ENCODE measurements at regions not wholly inside any gene's neighbourhood (a gene's known extent, or its start where the extent isn't known, plus 50 kb on each side); places are given as distances from the start of the nearest gene placed in this dataset.

DNA sequence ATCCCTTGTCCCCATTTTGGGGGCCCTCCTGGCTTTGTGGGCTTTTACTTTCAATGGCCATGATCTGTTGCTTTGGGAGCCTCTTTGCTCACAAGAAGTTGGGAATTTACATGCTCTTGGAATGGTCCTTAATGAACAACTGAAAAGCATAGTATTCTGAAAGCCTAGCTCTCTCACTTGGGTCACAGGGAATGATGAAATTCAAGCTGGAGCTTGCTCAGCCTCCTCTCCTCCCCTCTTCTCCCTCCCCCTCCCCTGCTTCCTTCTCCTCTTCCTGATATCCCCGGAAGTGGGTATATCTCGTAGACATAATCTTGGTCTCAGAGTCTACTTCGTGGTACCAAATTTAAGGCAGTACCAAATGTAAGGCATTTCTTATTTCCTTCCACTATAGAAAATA, 400.6 kb upstream of the NR3C2 start (continued):
- TF ChIP-seq EZH2 (IDR thresholded peaks at IDR 0.05; ENCODE audit: low read depth, low read length, severe bottlenecking) (no peak), HDAC6 (IDR thresholded peaks at IDR 0.05; ENCODE audit: low read depth, low read length) (no peak), ASH2L (IDR thresholded peaks at IDR 0.05; ENCODE audit: low read length) (no peak), EGR1 (IDR thresholded peaks at IDR 0.05; ENCODE audit: borderline replicate concordance, low read depth, low read length) (no peak)
- TF ChIP-seq, protein P1, sequence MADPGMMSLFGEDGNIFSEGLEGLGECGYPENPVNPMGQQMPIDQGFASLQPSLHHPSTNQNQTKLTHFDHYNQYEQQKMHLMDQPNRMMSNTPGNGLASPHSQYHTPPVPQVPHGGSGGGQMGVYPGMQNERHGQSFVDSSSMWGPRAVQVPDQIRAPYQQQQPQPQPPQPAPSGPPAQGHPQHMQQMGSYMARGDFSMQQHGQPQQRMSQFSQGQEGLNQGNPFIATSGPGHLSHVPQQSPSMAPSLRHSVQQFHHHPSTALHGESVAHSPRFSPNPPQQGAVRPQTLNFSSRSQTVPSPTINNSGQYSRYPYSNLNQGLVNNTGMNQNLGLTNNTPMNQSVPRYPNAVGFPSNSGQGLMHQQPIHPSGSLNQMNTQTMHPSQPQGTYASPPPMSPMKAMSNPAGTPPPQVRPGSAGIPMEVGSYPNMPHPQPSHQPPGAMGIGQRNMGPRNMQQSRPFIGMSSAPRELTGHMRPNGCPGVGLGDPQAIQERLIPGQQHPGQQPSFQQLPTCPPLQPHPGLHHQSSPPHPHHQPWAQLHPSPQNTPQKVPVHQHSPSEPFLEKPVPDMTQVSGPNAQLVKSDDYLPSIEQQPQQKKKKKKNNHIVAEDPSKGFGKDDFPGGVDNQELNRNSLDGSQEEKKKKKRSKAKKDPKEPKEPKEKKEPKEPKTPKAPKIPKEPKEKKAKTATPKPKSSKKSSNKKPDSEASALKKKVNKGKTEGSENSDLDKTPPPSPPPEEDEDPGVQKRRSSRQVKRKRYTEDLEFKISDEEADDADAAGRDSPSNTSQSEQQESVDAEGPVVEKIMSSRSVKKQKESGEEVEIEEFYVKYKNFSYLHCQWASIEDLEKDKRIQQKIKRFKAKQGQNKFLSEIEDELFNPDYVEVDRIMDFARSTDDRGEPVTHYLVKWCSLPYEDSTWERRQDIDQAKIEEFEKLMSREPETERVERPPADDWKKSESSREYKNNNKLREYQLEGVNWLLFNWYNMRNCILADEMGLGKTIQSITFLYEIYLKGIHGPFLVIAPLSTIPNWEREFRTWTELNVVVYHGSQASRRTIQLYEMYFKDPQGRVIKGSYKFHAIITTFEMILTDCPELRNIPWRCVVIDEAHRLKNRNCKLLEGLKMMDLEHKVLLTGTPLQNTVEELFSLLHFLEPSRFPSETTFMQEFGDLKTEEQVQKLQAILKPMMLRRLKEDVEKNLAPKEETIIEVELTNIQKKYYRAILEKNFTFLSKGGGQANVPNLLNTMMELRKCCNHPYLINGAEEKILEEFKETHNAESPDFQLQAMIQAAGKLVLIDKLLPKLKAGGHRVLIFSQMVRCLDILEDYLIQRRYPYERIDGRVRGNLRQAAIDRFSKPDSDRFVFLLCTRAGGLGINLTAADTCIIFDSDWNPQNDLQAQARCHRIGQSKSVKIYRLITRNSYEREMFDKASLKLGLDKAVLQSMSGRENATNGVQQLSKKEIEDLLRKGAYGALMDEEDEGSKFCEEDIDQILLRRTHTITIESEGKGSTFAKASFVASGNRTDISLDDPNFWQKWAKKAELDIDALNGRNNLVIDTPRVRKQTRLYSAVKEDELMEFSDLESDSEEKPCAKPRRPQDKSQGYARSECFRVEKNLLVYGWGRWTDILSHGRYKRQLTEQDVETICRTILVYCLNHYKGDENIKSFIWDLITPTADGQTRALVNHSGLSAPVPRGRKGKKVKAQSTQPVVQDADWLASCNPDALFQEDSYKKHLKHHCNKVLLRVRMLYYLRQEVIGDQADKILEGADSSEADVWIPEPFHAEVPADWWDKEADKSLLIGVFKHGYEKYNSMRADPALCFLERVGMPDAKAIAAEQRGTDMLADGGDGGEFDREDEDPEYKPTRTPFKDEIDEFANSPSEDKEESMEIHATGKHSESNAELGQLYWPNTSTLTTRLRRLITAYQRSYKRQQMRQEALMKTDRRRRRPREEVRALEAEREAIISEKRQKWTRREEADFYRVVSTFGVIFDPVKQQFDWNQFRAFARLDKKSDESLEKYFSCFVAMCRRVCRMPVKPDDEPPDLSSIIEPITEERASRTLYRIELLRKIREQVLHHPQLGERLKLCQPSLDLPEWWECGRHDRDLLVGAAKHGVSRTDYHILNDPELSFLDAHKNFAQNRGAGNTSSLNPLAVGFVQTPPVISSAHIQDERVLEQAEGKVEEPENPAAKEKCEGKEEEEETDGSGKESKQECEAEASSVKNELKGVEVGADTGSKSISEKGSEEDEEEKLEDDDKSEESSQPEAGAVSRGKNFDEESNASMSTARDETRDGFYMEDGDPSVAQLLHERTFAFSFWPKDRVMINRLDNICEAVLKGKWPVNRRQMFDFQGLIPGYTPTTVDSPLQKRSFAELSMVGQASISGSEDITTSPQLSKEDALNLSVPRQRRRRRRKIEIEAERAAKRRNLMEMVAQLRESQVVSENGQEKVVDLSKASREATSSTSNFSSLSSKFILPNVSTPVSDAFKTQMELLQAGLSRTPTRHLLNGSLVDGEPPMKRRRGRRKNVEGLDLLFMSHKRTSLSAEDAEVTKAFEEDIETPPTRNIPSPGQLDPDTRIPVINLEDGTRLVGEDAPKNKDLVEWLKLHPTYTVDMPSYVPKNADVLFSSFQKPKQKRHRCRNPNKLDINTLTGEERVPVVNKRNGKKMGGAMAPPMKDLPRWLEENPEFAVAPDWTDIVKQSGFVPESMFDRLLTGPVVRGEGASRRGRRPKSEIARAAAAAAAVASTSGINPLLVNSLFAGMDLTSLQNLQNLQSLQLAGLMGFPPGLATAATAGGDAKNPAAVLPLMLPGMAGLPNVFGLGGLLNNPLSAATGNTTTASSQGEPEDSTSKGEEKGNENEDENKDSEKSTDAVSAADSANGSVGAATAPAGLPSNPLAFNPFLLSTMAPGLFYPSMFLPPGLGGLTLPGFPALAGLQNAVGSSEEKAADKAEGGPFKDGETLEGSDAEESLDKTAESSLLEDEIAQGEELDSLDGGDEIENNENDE (IDR thresholded peaks at IDR 0.05; ENCODE audit: insufficient replicate concordance, low read length), result no peak

All from H1 (cell line).